IMR-90 (cell line): ENCODE measurements at regions not wholly inside any gene's neighbourhood (a gene's known extent, or its start where the extent isn't known, plus 50 kb on each side); places are given as distances from the start of the nearest gene placed in this dataset.

Source experiments
- ATAC-seq: fragments of 200-7000 bp; cut with Tn5 transposase; 2 replicates; pipeline ENCODE4 v1.9.1; 2020; ENCODE audit warnings: low read depth, mild to moderate bottlenecking, moderate library complexity
- BruUV-seq: library from RNA; stranded (reverse); fragments of 400-500 nt; replicated peaks from 2 replicates; lab custom pipeline; 2021; lab: Mats Ljungman, UMichigan
- CTCF ChIA-PET: fragments of 300-600 bp; formaldehyde crosslinking; extraction: SDS; loops from one replicate; lab custom pipeline; 2021; ENCODE audit warnings: antibody characterized with exemption; lab: Yijun Ruan, JAX
- POLR2A ChIA-PET: fragments of 300-600 bp; sonication (Branson Sonifier 250); formaldehyde crosslinking; loops from one replicate; lab custom pipeline; 2022; ENCODE audit warnings: antibody characterized with exemption; ENCODE audit not compliant: unreplicated experiment; lab: Charles Lee
- DNase-seq: peaks from one replicate; pipeline ENCODE4 v3.0.0; 2013
- H2AFZ ChIP-seq: replicated peaks from 2 replicates; pipeline ENCODE3; 2013; ENCODE audit warnings: low read length, mild to moderate bottlenecking; ENCODE audit not compliant: poor library complexity
- H2AK5ac ChIP-seq: 2 replicates; pipeline ENCODE4 v1.6.1; 2013; ENCODE audit warnings: low read depth, low read length, inconsistent platforms
- H2AK9ac ChIP-seq: replicated peaks from 2 replicates; pipeline ENCODE3; 2013; ENCODE audit warnings: mild to moderate bottlenecking, low read depth, low read length, moderate library complexity; ENCODE audit not compliant: poor library complexity
- H2BK120ac ChIP-seq: 2 replicates; pipeline ENCODE4 v1.6.1; 2013; ENCODE audit warnings: low read depth, low read length, inconsistent platforms
- H2BK15ac ChIP-seq: 3 replicates; pipeline ENCODE4 v1.6.1; 2013; ENCODE audit warnings: low read depth, low read length, inconsistent platforms
- H2BK20ac ChIP-seq: 2 replicates; pipeline ENCODE4 v1.6.1; 2013; ENCODE audit warnings: low read depth, mild to moderate bottlenecking, inconsistent platforms, low read length, moderate library complexity
- H2BK5ac ChIP-seq: 2 replicates; pipeline ENCODE4 v1.6.1; 2013; ENCODE audit warnings: mild to moderate bottlenecking, low read depth, low read length, inconsistent platforms; ENCODE audit not compliant: poor library complexity, severe bottlenecking
- H3K14ac ChIP-seq: replicated peaks from 2 replicates; pipeline ENCODE4 v1.6.1; 2013; ENCODE audit warnings: low read depth, low read length, inconsistent platforms
- H3K18ac ChIP-seq: 2 replicates; pipeline ENCODE4 v1.6.1; 2013; ENCODE audit warnings: low read depth, low read length, control low read depth
- H3K23ac ChIP-seq: 2 replicates; pipeline ENCODE4 v1.6.1; 2013; ENCODE audit warnings: low read depth, low read length, inconsistent platforms
- H3K27ac ChIP-seq: 2 replicates; pipeline ENCODE4 v1.5.1; 2013; ENCODE audit warnings: mild to moderate bottlenecking, control low read depth, low read length; ENCODE audit not compliant: insufficient read depth
- H3K27me3 ChIP-seq: 2 replicates; pipeline ENCODE4 v1.6.1; 2013; ENCODE audit warnings: low read length; ENCODE audit not compliant: control insufficient read depth, insufficient read depth
- H3K36me3 ChIP-seq: 2 replicates; pipeline ENCODE4 v1.6.1; 2013; ENCODE audit warnings: low read length, mixed read lengths; ENCODE audit not compliant: control insufficient read depth, insufficient read depth
- H3K4ac ChIP-seq: 2 replicates; pipeline ENCODE4 v1.6.1; 2013; ENCODE audit warnings: low read depth, low read length, inconsistent platforms
- H3K4me1 ChIP-seq: 2 replicates; pipeline ENCODE4 v1.6.1; 2013; ENCODE audit warnings: low read length, mixed read lengths; ENCODE audit not compliant: control insufficient read depth, insufficient read depth
- H3K4me2 ChIP-seq: 2 replicates; pipeline ENCODE4 v1.6.1; 2013; ENCODE audit warnings: low read depth, mild to moderate bottlenecking, control low read depth, low read length, moderate library complexity
- H3K4me3 ChIP-seq: 2 replicates; pipeline ENCODE4 v1.5.1; 2013; ENCODE audit warnings: low read depth, mild to moderate bottlenecking, control low read depth, low read length, moderate library complexity; ENCODE audit not compliant: insufficient read depth
- H3K56ac ChIP-seq: 2 replicates; pipeline ENCODE4 v1.6.1; 2013; ENCODE audit warnings: low read length, inconsistent platforms; ENCODE audit not compliant: insufficient read depth; ENCODE audit errors: extremely low read depth
- H3K79me1 ChIP-seq, 2 experiments: 2 replicates each; pipeline ENCODE4 v1.6.1; 2013; ENCODE audit warnings: low read length in 2 of 2, inconsistent platforms in 1 of 2, low read depth in 1 of 2
- H3K9ac ChIP-seq: 2 replicates; pipeline ENCODE4 v1.6.1; 2013; ENCODE audit warnings: low read depth, low read length, control low read depth
- H3K9me1 ChIP-seq: 2 replicates; pipeline ENCODE4 v1.6.1; 2013; ENCODE audit warnings: low read length, inconsistent platforms; ENCODE audit not compliant: insufficient read depth
- H3K9me3 ChIP-seq: 2 replicates; pipeline ENCODE4 v1.6.1; 2013; ENCODE audit warnings: low read length; ENCODE audit not compliant: control insufficient read depth, insufficient read depth
- H4K20me1 ChIP-seq: 2 replicates; pipeline ENCODE4 v1.6.1; 2013; ENCODE audit warnings: low read length, inconsistent platforms; ENCODE audit not compliant: insufficient read depth
- H4K5ac ChIP-seq: 2 replicates; pipeline ENCODE4 v1.6.1; 2013; ENCODE audit warnings: mild to moderate bottlenecking, low read depth, low read length, control low read depth
- H4K8ac ChIP-seq, 2 experiments: 2 replicates each; pipeline ENCODE4 v1.6.1; 2013; ENCODE audit warnings: low read depth in 2 of 2, low read length in 2 of 2, control low read depth in 1 of 2, inconsistent platforms in 1 of 2
- H4K91ac ChIP-seq: 2 replicates; pipeline ENCODE4 v1.6.1; 2013; ENCODE audit warnings: low read depth, low read length, inconsistent platforms; ENCODE audit not compliant: insufficient read depth
- MAFK ChIP-seq: IDR thresholded peaks from 2 replicates; pipeline ENCODE4 v1.6.1; 2012; ENCODE audit warnings: low read depth, low read length, improper control_type of control experiment
- SMC3 ChIP-seq: fragments of 150-350 bp; IDR thresholded peaks from 2 replicates; pipeline ENCODE4 v1.6.1; 2016; ENCODE audit warnings: low read depth, mild to moderate bottlenecking, antibody characterized with exemption, low read length, moderate library complexity
- WGBS, 2 experiments: methylation state at CpG; one replicate each; pipeline versions ENCODE4 v1.1.5 to v1.1.7; 2013; ENCODE audit warnings: missing lambda C conversion rate in 2 of 2; ENCODE audit not compliant: insufficient read length in 1 of 2; ENCODE audit errors: extremely low coverage in 2 of 2; 5-methylcytosine and 5-hydroxymethylcytosine counted together
- dilution Hi-C: fragments of 300-500 bp; cut with HindIII; formaldehyde crosslinking; loops from one replicate; pipeline ENCODE4 v1.14.3; 2018; ENCODE audit warnings: low sequenced_read_pairs; ENCODE audit not compliant: unreplicated experiment
- in situ Hi-C: fragments of 300-500 bp; cut with MboI; formaldehyde crosslinking; loops from 3 replicates; pipeline ENCODE4 v1.14.3; 2019; ENCODE audit warnings: low sequenced_read_pairs, inconsistent platforms, mixed read lengths
- intact Hi-C: fragments of 100-400 bp; cut with micrococcal nuclease; formaldehyde crosslinking; loops from 2 replicates; pipeline ENCODE4 v1.10.0; 2022

DNA sequence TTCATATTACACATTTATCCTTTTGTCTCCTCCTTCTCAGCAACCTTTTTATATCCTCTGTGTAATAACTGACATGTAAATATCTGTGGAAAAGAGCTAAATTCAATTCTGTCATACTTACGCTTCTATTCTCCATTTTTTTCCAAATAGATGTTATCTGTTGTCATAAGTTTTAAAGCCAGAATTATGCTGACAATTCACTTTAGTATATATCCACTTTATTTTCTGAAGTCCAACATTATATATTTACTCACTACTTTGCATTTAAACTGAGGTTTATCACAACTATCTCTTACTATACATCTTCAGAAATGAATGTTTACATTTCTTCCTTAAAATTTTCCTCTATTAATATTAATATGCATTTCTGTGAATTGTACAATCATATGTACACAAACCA is 247.9 kb upstream of the PCDH10 start:
- DNase-seq: no peak
- H3K27ac ChIP-seq: no peak overlapping the region
- no peak overlapping the region for H2BK120ac ChIP-seq
- H3K23ac ChIP-seq: no peak overlapping the region
- no peak overlapping the region for H4K5ac ChIP-seq
- no peak overlapping the region for H3K56ac ChIP-seq
- ChIA-PET POLR2A (no interaction called here), CTCF (no interaction called here)
- no peak overlapping the region for H2BK5ac ChIP-seq
- no peaks in the 10 kb centered on the region for H3K27me3 ChIP-seq
- H3K18ac ChIP-seq: no peak overlapping the region
- intact Hi-C loops: no loop called here
- H2AK9ac ChIP-seq: no peak overlapping the region
- no peaks in the 10 kb centered on the region for H3K4me1 ChIP-seq
- no CpG with 5 or more reads among the region's 1 CpG for WGBS, 2 experiments
- dilution Hi-C loops: no loop called here
- no peaks in the 10 kb centered on the region for H4K20me1 ChIP-seq
- no peak overlapping the region for H3K9ac ChIP-seq
- H3K9me3 ChIP-seq: no peaks in the 10 kb centered on the region
- no peak overlapping the region for H3K4me2 ChIP-seq
- TF ChIP-seq SMC3 (no peak), MAFK (peak; percentile 49)
- H3K79me1 ChIP-seq: no peaks in the 10 kb centered on the region
- H3K36me3 ChIP-seq: no peaks in the 10 kb centered on the region
- in situ Hi-C loops: no loop called here
- no peak overlapping the region for H2BK20ac ChIP-seq
- ATAC-seq: no peak
- no peak overlapping the region for H3K14ac ChIP-seq
- H2AFZ ChIP-seq: no peak overlapping the region
- no peak overlapping the region for H2BK15ac ChIP-seq
- no peak overlapping the region for H2AK5ac ChIP-seq
- no TSS peak for BruUV-seq
- H3K4me3 ChIP-seq: no peak overlapping the region
- H3K4ac ChIP-seq: no peak overlapping the region
- H4K8ac ChIP-seq: no peak overlapping the region
- no peaks in the 10 kb centered on the region for H3K9me1 ChIP-seq
- H4K91ac ChIP-seq: no peak overlapping the region
